Spleen (tissue), 11 donors: ENCODE measurements at regions not wholly inside any gene's neighbourhood (a gene's known extent, or its start where the extent isn't known, plus 50 kb on each side); places are given as distances from the start of the nearest gene placed in this dataset.

Experiments used
- DNase-seq: peaks from one replicate; pipeline ENCODE4 v3.0.0-alpha.2; 2020
- H3K27ac ChIP-seq, 8 donors: fragments of 200-600 bp; sonication (generic) in 7 of 8; 1 replicate in 4 of 8; 2 replicates in 4 of 8; pipeline versions ENCODE4 v1.5.0 to v1.8.0; 2016 to 2021; ENCODE audit warnings: inconsistent platforms in 4 of 8, mild to moderate bottlenecking in 4 of 8, moderate library complexity in 1 of 8
- H3K27me3 ChIP-seq, 7 donors: fragments of 200-600 bp; sonication (generic) in 6 of 7; replicated peaks in 1 of 7; 1 replicate in 4 of 7; 2 replicates in 3 of 7; pipeline versions ENCODE4 v1.5.0 to v1.8.0; 2016 to 2021; ENCODE audit warnings: inconsistent platforms in 3 of 7, mild to moderate bottlenecking in 1 of 7
- H3K36me3 ChIP-seq, 6 donors: fragments of 200-600 bp; sonication (generic) in 5 of 6; 1 replicate in 4 of 6; 2 replicates in 2 of 6; pipeline versions ENCODE4 v1.5.0 to v1.8.0; 2016 to 2021; ENCODE audit warnings: inconsistent platforms in 2 of 6
- H3K4me1 ChIP-seq, 6 donors: fragments of 200-600 bp; sonication (generic) in 5 of 6; 1 replicate in 3 of 6; 2 replicates in 3 of 6; pipeline versions ENCODE4 v1.5.0 to v1.8.0; 2016 to 2021; ENCODE audit warnings: inconsistent platforms in 3 of 6
- H3K4me3 ChIP-seq, 8 donors: fragments of 200-600 bp; sonication (generic) in 7 of 8; 1 replicate in 4 of 8; 2 replicates in 4 of 8; pipeline versions ENCODE4 v1.5.0 to v1.8.0; 2016 to 2021; ENCODE audit warnings: inconsistent platforms in 4 of 8, mild to moderate bottlenecking in 4 of 8, moderate library complexity in 2 of 8
- H3K9me3 ChIP-seq, 8 donors: fragments of 200-600 bp; sonication (generic) in 7 of 8; 1 replicate in 4 of 8; 2 replicates in 4 of 8; pipeline versions ENCODE4 v1.5.0 to v1.8.0; 2016 to 2021; ENCODE audit warnings: inconsistent platforms in 4 of 8
- POLR2A ChIP-seq, 3 donors: fragments of 450-650 bp; IDR thresholded peaks; one replicate each; pipeline ENCODE4 v1.5.1; 2017; ENCODE audit warnings: antibody characterized with exemption in 3 of 3, mild to moderate bottlenecking in 1 of 3
- POLR2AphosphoS5 ChIP-seq, 3 donors: sonication (generic); formaldehyde crosslinking; IDR thresholded peaks; one replicate each; pipeline ENCODE4 v1.5.1; 2017; ENCODE audit warnings: antibody characterized with exemption in 3 of 3
- WGBS, 5 donors: extraction: QIAGEN DNeasy Blood & Tissue Kit in 3 of 5; methylation state at CpG; one replicate each; pipeline versions ENCODE4 v1.1.5 to v1.1.7; 2013 to 2018; 5-methylcytosine and 5-hydroxymethylcytosine counted together
- intact Hi-C: fragments of 100-400 bp; cut with DNase I; formaldehyde crosslinking; loops from one replicate; pipeline ENCODE4 v1.15.0; 2023; ENCODE audit warnings: low total_unique reads
- TF ChIP-seq, protein P1 (sequence below), 11 experiments: fragments of 200-600 bp in 7 of 11; fragments of 450-650 bp in 4 of 11; sonication (generic) in 4 of 11; IDR thresholded peaks in 8 of 11; conservative IDR thresholded peaks in 3 of 11; 1 replicate in 7 of 11; 2 replicates in 4 of 11; pipeline versions ENCODE4 v1.4.0 to v1.8.0; 2016 to 2021; ENCODE audit warnings: antibody characterized with exemption in 11 of 11, inconsistent platforms in 4 of 11, mild to moderate bottlenecking in 1 of 11
- donor health status: healthy with polysubstance abuse.
- donor health status: DM: no; HTN: no; CAD: no; lungs with moderate emphysema.
- donor health status: DM: no; HTN: no; CAD: no.
- donor health status: Bipolar disorder and iron deficiency.
- donor health status: healthy.
- donor health status: DM: no; HTN: no; CAD: no.
- donor health status: DM: yes; HTN: yes; CAD: no.

DNA sequence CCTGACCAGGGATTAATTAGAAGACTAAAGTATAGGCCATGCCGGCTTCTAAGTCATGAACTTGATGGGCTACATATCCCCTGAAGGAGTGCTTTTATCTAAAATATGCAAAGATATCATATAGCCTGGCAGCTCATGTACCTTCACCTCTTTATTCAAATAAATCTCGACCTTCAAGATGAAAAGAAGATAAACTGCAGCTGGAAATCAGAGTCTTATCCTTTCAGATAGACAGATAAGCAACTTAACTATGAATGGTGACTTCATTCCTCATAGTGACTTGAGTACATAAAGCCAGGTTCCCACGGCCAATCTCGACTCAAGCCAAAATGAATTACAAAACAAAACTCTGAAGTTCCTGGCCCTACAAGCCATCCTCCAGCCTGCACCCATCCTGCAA lies 165.3 kb upstream of the KLHL29 start:
- no peaks in the 10 kb centered on the region for H3K4me1 ChIP-seq
- DNase-seq = no peak
- 65 to 79% (median 72%) methylated on average over 4 of the region's 4 CpGs for WGBS, 5 donors
- TF ChIP-seq, protein P1, sequence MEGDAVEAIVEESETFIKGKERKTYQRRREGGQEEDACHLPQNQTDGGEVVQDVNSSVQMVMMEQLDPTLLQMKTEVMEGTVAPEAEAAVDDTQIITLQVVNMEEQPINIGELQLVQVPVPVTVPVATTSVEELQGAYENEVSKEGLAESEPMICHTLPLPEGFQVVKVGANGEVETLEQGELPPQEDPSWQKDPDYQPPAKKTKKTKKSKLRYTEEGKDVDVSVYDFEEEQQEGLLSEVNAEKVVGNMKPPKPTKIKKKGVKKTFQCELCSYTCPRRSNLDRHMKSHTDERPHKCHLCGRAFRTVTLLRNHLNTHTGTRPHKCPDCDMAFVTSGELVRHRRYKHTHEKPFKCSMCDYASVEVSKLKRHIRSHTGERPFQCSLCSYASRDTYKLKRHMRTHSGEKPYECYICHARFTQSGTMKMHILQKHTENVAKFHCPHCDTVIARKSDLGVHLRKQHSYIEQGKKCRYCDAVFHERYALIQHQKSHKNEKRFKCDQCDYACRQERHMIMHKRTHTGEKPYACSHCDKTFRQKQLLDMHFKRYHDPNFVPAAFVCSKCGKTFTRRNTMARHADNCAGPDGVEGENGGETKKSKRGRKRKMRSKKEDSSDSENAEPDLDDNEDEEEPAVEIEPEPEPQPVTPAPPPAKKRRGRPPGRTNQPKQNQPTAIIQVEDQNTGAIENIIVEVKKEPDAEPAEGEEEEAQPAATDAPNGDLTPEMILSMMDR (IDR thresholded peaks at IDR 0.05 in 8 of 11, conservative IDR thresholded peaks at IDR 0.05 in 3 of 11) = no peak
- TF ChIP-seq POLR2A (IDR thresholded peaks at IDR 0.05) (no peak), POLR2AphosphoS5 (IDR thresholded peaks at IDR 0.05) (no peak)
- intact Hi-C loops = no loop called here
- no peaks in the 10 kb centered on the region for H3K27me3 ChIP-seq
- no peak overlapping the region for H3K4me3 ChIP-seq
- no peaks in the 10 kb centered on the region for H3K36me3 ChIP-seq
- H3K9me3 ChIP-seq = peaks cover 0 to 11% (median 0%) of the 10 kb centered on the region in 8 donors
- H3K27ac ChIP-seq = no peak overlapping the region

DNA sequence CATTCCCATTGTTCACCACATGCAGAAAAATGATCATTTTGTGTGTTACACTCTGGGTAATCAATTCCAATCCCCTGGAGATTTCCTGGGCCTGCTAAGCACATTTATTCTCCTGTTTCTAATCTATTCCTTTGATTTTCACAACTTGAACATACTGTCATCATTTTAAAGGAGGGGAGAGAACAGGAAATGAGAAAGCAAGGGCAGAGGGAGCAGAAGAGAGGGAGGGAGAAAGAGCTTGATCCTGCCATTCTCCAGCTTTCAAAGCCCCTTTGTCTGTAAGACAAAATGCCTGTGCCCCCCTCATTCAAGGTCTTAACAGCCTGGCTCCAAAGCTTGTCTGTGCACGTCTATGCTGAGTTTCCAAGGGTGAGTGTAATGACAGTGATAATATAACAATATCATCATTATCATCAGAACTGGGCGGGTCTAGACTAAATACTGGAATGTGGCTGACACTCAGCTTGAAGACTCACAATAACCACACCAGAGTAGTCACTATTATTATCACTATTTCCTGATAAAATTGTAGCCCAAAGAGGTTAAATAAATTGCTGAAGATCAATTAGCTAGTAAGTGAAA lies 164.4 kb upstream of the KLHL29 start:
- Histone ChIP-seq H3K27ac (no peak overlapping the region), H3K36me3 (no peaks in the 10 kb centered on the region), H3K27me3 (no peaks in the 10 kb centered on the region), H3K4me3 (no peak overlapping the region), H3K9me3 (peaks cover 0 to 9% (median 0%) of the 10 kb centered on the region in 8 donors), H3K4me1 (no peaks in the 10 kb centered on the region)
- WGBS, 5 donors = 65 to 69% (median 69%) methylated on average over 2 of the region's 2 CpGs
- no peak for DNase-seq
- no peak for TF ChIP-seq POLR2AphosphoS5 (IDR thresholded peaks at IDR 0.05)
- no peak for TF ChIP-seq POLR2A (IDR thresholded peaks at IDR 0.05)
- TF ChIP-seq, protein P1 (IDR thresholded peaks at IDR 0.05 in 8 of 11, conservative IDR thresholded peaks at IDR 0.05 in 3 of 11) = no peak
- intact Hi-C loops = no loop called here

DNA sequence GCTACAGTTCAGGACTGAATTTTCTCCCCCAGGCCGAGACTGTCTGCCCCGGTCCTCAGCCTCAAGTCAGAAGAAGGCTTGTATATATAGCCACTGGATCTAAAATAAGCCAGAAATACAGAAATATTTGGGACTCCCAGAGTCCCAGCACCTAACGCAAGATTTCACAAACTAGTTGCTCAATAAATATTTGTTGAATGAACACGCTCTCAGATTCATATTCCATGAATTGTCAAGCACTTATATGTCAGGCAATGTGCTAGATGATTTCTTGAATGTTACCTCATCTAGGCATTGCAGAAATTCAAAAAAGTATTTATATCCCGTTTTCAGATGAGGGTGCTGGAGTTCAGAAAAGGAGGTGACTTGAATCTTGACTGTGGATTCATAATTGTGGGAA lies 163.7 kb upstream of the KLHL29 start:
- intact Hi-C loops = no loop called here
- DNase-seq = no peak

GRCh38 chr2:23221901-23222300 lies 163.1 kb upstream of the KLHL29 start:
- Histone ChIP-seq H3K4me3 (no peak overlapping the region), H3K27me3 (no peaks in the 10 kb centered on the region), H3K36me3 (no peaks in the 10 kb centered on the region), H3K9me3 (no peaks in the 10 kb centered on the region), H3K27ac (no peak overlapping the region), H3K4me1 (no peaks in the 10 kb centered on the region)
- WGBS, 5 donors = 78 to 92% (median 86%) methylated on average over 4 of the region's 4 CpGs
- no peak for DNase-seq
- TF ChIP-seq POLR2A (IDR thresholded peaks at IDR 0.05) = no peak
- intact Hi-C loops = no loop called here

More for the DNA sequence above, 163.7 kb upstream of the KLHL29 start:
- Histone ChIP-seq H3K27me3 (no peaks in the 10 kb centered on the region), H3K4me3 (no peak overlapping the region), H3K4me1 (no peaks in the 10 kb centered on the region), H3K36me3 (no peaks in the 10 kb centered on the region), H3K9me3 (peaks cover 0 to 2% (median 0%) of the 10 kb centered on the region in 8 donors), H3K27ac (no peak overlapping the region)
- TF ChIP-seq, protein P1 (IDR thresholded peaks at IDR 0.05 in 8 of 11, conservative IDR thresholded peaks at IDR 0.05 in 3 of 11) = no peak
- TF ChIP-seq POLR2AphosphoS5 (IDR thresholded peaks at IDR 0.05) (no peak), POLR2A (IDR thresholded peaks at IDR 0.05) (no peak)
- 68 to 86% (median 79%) methylated on average over 5 of the region's 5 CpGs for WGBS, 5 donors

- H3K4me3 ChIP-seq = no peak overlapping the region
- H3K4me1 ChIP-seq = no peaks in the 10 kb centered on the region
- DNase-seq = no peak
- no peaks in the 10 kb centered on the region for H3K36me3 ChIP-seq
- H3K27me3 ChIP-seq = peaks cover 0 to 4% (median 0%) of the 10 kb centered on the region in 7 donors
- intact Hi-C loops = no loop called here
- no peaks in the 10 kb centered on the region for H3K9me3 ChIP-seq
- no peak overlapping the region for H3K27ac ChIP-seq
- WGBS, 5 donors = 71 to 87% (median 76%) methylated on average over 6 to 8 of the region's 8 CpGs
- TF ChIP-seq POLR2AphosphoS5 (IDR thresholded peaks at IDR 0.05) = no peak
Measured at GRCh38 chr2:23230885-23231284, 154.1 kb upstream of the KLHL29 start.
